GM21381 (cell line): ENCODE measurements at regions not wholly inside any gene's neighbourhood (a gene's known extent, or its start where the extent isn't known, plus 50 kb on each side); places are given as distances from the start of the nearest gene placed in this dataset.
A peak's percentile ranks its signal among the peaks of the same experiment; 100 is the strongest.
"Not testable (repeated sequence)": the region's sequence is repeated elsewhere in the genome, so short reads cannot be mapped to it uniquely, and the experiment has no call there.

Source experiments
- ATAC-seq: cut with Tn5 transposase; IDR thresholded peaks from one replicate; pipeline ENCODE4 v1.9.1; 2021; ENCODE audit warnings: mild to moderate bottlenecking, moderate library complexity; ENCODE audit not compliant: unreplicated experiment

- ATAC-seq, result not testable (repeated sequence)
These were observed 232.8 kb downstream of the SHCBP1 start for GRCh38 chr16:46388354-46388753.

GRCh38 chr16:46387720-46388119, 233.5 kb downstream of the SHCBP1 start:
- not testable (repeated sequence) for ATAC-seq

DNA sequence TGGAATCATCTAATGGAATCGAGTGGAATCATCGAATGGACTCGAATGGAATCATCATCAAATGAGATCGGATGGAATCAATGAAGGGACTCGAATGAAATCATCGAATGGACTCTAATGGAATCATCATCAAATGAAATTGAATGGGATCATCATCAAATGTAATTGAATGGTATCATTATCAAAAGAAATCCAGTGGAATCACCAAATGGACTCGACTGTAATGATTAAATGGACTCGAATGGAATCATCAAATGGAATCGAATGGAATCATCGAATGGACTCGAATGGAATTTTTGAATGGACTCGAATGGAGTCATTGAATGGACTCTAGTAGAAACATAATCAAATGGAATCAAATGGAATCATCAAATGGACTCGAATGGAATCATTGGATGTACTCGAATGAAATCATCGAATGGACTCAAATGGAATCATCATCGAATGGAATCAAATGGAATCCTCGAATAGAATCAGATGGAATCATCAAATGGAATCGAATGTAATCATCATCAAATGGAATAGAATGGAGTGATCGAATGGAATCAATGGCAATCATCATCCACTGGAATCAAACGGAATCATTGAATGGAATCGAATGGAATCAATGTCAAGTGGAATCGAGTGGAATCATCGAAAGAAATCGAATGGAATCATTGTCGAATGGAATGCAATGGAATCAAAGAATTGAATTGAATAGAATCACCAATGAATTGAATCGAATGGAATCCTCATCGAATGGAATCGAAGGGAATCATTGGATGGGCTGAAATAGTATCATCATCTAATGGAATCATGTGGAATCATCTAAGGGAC, 234.2 kb downstream of the SHCBP1 start:
- ATAC-seq, result peak; percentile 5

DNA sequence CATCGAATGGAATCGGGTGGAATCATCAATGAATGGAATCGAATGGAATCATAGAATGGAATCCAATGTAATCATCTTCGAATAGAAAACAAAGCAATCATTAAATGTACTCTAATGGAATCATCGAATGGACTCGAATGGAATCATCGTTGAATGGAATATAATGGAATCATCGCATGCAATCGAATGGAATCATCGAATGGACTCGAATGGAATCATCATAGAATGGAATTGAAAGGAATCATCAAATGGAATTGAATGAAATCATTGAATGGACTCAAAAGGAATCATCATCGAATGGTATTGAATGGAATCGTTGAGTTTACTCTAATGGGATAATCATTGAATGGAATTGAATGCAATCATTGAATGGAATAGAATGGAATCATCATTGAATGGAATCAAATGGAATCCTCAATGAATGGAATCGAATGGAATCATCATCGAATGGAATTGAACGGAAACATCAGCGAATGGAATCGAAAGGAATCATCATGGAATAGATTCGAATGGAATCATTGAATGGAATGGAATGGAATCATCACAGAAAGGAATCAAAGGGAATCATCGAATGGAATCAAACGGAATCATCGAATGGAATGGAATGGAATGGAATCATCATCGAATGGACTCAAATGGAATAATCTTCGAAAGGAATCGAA, 234.9 kb downstream of the SHCBP1 start:
- not testable (repeated sequence) for ATAC-seq

DNA sequence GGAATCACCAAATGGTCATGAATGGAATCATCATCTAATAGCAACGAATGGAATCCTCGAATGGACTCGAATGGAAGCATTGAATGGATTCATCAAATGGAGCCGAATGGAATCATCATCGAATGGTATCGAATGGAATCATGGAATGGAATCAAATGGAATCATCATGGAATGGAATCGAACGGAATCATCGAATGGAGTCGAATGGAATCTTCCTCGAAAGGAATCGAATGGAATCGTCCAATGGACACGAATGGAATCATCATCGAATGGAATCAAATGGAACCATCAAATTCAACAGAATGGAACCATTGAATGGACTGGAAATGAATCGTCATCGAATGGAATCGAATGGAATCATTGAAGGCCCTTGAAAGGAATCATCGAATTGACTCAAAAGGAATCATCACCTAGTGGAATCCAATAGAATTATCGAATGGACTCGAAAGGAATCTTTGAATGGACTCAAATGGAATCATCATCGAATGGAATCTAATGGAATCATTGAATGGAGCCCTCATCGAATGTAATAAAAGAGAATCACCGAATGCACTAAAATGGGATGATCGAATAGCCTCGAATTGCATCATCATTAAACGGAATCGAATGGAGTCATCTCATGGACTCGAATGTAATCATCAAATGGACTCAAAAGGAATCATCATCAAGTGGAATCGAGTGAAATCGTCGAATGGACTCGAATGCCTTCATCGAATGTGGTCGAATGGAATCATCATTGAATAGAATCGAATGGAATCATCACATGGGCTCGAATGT, 236.7 kb downstream of the SHCBP1 start:
- not testable (repeated sequence) for ATAC-seq

DNA sequence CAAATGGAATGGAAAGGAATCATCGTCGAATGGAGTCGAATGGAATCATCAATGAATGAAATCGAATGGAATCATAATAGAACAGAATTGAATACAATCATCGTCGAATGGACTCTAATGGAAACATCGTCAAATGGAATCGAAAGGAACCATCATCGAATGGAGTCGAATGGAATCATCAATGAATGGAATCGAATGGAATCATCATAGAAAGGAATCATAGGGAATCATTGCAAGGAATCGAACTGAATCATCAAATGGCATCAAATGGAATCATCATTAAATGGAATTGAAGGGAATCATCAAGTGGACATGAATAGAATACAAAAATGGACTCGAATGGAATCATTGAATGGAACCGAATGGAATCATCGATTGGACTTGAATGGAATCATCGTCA, 237.6 kb downstream of the SHCBP1 start:
- ATAC-seq, result not testable (repeated sequence)

DNA sequence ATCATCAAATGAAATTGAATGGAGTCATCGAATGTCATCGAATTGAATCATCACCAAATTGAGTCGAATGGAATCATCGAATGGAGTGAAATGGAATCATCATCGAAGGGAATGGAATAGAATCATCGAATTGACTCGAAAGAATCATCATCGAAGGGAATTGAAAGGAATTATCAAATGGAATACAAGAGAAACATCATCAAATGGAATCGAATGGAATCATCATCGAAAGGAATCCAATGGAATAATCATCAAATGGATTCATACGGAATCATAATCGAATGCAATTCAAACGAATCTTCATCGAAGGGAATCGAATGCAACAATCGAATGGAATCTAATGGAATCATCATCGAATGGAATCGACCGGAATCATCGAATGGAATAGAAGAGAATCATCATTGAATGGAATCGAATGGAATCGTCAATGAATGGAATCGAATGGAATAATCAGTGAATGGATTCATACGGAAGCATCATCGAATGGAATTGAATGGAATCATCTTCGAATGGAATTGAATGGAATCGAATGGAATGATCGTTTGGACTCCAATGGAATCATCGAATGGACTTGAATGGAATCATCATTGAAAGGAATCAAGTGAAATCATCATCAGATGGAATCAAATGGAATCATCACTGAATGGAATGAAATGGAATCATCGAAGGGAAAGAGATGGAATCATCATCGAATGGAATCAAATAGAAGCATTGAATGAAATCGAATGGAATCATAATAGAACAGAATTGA, 238.2 kb downstream of the SHCBP1 start:
- not testable (repeated sequence) for ATAC-seq

DNA sequence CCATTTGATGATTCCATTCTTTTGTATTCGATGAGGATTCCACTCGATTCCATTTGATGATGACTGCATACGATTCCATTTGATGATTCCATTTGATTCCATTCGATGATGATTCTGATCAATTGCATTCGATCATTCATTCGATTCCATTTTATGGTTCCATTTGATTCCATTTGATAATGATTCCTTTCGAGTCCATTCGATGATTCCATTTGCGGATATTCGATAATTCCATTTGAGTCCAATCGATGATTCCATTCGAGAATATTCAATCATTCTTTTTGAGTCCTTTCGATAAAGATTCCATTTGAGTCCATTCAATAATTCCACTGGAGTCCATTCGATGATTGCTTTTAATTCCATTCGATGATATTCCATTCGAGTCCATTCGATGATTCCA, 239.1 kb downstream of the SHCBP1 start:
- ATAC-seq, result not testable (repeated sequence)

DNA sequence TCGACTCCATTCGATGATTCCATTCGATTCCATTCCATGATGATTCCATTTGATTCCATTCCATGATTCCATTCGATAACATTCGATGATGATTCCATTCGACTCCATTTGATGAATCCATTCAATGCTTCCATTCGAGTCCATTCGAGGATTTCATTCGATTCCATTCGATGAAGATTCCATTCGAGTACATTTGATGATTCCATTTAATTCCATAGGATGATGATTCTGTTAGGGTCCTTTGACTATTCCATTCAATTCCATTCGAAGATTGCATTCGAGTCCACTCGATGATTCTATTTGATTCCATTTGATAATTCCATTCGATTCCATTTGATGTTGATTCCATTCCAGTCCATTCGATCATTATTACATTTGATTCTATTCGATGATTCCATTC, 239.8 kb downstream of the SHCBP1 start:
- ATAC-seq, result not testable (repeated sequence)
